GM13977 (cell line): ENCODE measurements at regions not wholly inside any gene's neighbourhood (a gene's known extent, or its start where the extent isn't known, plus 50 kb on each side); places are given as distances from the start of the nearest gene placed in this dataset.

Source experiments
- DNase-seq: peaks from one replicate; pipeline ENCODE4 v3.0.0; 2012; ENCODE audit warnings: low spot score
- in situ Hi-C: fragments of 300-500 bp; cut with MboI; formaldehyde crosslinking; loops from one replicate; pipeline ENCODE4 v1.12.0; 2022; ENCODE audit warnings: low sequenced_read_pairs, low pct_unique_long_range_greater_than_20kb, mixed read lengths, inconsistent platforms; ENCODE audit not compliant: unreplicated experiment
- TF ChIP-seq, protein P1 (sequence below): IDR thresholded peaks from 2 replicates; pipeline ENCODE4 v1.5.1; 2012; ENCODE audit warnings: mild to moderate bottlenecking, control low read depth; ENCODE audit not compliant: insufficient read depth; ENCODE audit errors: extremely low read depth, missing control alignments

DNA sequence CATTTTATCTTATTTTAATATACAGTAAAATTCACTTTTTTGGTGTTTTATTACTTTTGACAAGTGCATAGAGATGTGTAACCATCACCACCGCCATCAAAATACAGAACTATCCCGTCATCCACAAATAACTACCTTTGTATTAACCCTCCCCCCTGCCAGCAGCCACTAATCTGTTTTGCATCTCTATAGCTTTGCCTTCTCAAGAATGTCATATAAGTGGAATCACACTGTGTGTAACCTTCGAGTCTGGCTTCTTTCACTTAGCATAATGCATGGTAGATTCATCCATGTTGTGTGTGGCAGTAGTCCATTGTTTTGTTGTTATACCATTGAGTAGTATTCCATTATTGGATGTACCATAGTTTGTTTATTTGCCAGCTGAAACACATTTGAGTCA lies 98.8 kb downstream of the BOD1 start:
- in situ Hi-C loops = no loop called here
- DNase-seq = no peak
- TF ChIP-seq, protein P1, sequence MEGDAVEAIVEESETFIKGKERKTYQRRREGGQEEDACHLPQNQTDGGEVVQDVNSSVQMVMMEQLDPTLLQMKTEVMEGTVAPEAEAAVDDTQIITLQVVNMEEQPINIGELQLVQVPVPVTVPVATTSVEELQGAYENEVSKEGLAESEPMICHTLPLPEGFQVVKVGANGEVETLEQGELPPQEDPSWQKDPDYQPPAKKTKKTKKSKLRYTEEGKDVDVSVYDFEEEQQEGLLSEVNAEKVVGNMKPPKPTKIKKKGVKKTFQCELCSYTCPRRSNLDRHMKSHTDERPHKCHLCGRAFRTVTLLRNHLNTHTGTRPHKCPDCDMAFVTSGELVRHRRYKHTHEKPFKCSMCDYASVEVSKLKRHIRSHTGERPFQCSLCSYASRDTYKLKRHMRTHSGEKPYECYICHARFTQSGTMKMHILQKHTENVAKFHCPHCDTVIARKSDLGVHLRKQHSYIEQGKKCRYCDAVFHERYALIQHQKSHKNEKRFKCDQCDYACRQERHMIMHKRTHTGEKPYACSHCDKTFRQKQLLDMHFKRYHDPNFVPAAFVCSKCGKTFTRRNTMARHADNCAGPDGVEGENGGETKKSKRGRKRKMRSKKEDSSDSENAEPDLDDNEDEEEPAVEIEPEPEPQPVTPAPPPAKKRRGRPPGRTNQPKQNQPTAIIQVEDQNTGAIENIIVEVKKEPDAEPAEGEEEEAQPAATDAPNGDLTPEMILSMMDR = no peak

DNA sequence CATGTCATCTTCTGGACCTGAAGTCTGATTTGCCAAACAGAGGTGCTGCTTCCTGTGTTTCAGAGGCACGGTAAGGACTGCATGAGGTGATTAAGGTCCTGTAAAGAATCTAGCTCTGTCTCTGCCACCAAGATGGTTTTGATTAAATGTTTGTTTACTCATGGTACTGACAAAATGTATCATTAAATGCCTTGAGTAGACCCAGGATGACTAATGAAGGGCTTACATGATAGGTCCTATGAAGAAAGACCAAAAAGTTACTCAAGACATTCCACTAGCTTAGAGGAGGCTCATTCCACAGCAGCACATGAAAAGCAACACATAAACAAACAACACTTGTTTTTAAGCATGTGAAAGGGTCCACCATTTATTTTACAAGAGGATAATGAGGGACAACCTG lies 100.9 kb downstream of the BOD1 start:
- no peak for DNase-seq
- TF ChIP-seq, protein P1 = no peak
- in situ Hi-C loops = no loop called here

DNA sequence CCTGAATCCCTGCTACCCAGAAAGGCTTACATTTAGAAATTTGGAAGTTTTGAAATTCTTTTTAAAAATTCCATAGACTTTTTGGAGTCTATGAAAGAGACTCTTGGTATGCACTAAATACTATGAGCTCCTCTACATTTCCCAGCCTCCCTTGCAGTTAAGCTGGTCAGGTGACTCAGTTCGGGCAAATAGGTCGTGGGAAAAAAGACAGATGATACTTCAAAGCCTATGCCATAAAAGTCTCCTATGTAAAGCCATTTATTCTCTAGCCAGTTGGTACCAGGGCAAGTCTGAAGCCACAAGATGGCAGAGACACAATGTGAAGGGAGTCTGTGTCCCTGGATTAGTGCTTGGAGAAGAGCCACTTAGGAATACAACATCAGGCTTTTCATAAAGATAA lies 101.8 kb downstream of the BOD1 start:
- TF ChIP-seq, protein P1 = no peak
- in situ Hi-C loops = no loop called here
- DNase-seq = no peak

DNA sequence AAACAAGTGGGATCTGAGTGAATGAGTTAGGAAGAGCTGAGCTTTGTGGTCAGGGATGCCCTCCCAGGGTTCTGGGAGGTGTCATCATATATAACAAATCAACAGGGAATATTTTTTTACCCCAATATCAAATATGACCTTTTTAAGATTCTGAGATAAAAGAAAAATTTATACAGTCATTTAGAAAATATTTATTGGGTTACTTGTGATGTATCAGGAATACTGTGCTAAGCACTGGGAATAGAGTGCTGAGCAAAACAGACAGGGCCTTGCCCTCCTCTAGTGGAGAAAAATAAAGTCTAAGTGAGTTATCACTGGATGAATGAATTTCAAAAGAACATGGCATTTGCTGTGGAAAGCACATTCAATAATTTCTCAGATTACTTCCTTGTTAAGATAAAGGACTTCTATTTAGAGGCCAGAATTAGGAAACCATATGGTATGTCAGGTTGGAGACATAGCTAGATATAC lies 102.9 kb downstream of the BOD1 start:
- no peak for DNase-seq
- TF ChIP-seq, protein P1 = no peak
- in situ Hi-C loops = no loop called here

DNA sequence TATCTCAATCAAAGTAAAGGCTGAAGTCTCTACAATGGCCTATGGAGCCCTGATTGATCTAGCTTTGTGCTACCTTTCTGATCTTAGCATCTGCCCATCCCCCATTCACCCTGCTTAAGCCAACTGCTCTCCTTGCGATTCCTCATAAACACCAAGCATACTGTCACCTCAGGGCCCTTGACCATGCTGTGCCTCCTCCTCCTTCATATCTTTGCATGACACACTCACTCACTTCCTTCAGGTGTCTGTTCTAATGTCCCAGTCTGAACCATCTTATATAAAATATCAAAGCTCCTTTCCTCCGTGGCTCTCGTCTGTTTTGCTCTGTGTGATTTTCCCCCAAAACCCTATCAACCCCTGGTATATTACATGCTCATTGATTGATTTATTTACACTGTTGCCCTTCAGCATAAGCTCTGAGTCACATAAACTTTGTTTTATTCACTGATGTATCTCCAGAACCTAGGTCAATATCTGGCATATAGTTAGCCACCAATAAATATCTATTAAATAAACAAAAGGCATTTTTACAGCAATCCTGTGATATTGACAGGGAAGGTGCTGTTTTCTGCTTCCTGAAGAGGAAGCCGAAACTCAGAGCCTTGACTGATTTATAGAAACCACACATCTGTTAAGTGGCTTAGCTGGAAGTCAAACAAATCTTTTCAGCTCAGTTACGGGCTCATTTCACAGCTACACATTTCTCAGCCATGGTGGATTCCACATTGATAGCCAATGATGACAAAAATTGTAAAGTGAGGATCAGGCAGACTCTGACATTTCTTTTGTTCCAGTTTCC lies 103.6 kb downstream of the BOD1 start:
- in situ Hi-C loops = no loop called here
- no peak for DNase-seq
- TF ChIP-seq, protein P1 = no peak

DNA sequence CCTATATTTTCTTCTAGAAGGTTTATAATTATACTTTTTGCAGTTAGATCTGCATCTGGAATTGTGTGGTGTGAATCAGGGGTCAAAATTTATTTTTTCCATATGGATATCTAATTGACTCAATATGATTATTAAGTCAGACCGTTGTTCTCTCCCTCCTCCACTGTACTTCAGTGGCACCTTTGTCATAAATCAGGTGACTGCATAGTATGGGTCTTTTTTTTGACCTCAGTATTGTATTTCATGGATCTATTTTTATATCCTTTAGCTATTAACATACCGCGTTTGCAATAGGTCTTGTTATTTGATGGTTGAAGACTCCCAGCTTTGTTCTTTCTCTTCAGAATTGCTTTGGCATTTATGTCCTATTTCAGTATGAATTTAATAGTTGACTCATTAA lies 107.4 kb downstream of the BOD1 start:
- in situ Hi-C loops = no loop called here
- DNase-seq = no peak
- TF ChIP-seq, protein P1 = no peak
